ENCODE measurements at regions not wholly inside any gene's neighbourhood (a gene's known extent, or its start where the extent isn't known, plus 50 kb on each side); places are given as distances from the start of the nearest gene placed in this dataset.

DNA sequence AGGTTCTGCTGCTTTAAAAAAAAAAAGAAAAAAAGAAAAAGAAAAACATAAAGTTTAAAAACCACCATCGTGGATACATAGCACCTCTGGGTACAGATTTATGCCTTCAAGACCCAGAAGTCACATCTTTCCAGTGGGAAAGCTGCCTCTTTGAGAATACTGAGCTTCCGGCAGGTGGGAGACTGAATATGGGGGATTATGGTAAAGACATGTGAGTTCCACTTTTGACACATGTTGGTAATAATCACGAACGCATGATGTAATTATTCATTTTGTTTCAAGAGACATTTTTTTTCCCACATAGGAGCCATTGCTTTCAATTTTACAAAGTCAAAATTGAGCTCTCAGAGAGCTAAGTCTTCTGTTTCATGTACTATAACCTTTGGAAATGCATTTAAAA lies 229.7 kb upstream of the CDH5 start:
- Histone ChIP-seq H3K4me1 (ENCODE audit: control insufficient read depth, insufficient read depth, low read length) (peaks cover 3% of the 10 kb centered on the region), H3K9me3 (ENCODE audit: control insufficient read depth, low read length) (no peaks in the 10 kb centered on the region), H3K27me3 (ENCODE audit: control insufficient read depth, insufficient read depth, low read length, poor library complexity, severe bottlenecking) (no peaks in the 10 kb centered on the region), H3K27ac (ENCODE audit: low read depth, low read length) (no peak overlapping the region), H3K36me3 (ENCODE audit: control insufficient read depth, insufficient read depth, low read length) (no peaks in the 10 kb centered on the region), H3K9ac (ENCODE audit: extremely low read depth, low read length, poor library complexity, severe bottlenecking) (no peak overlapping the region), H3K4me3 (ENCODE audit: low read length) (no peak overlapping the region)
- WGBS, 2 experiments (ENCODE audit: insufficient coverage in 1 of 2, insufficient read length in 1 of 2): 92 to 97% methylated on average over 4 of the region's 4 CpGs
- Mint-ChIP-seq H3K4me3 (no peak overlapping the region), H3K27ac (no peak overlapping the region), H3K9me3 (no peaks in the 10 kb centered on the region), H3K27me3 (ENCODE audit: insufficient read depth) (peaks cover 6% of the 10 kb centered on the region), H3K36me3 (ENCODE audit: low read depth) (no peaks in the 10 kb centered on the region), H3K4me1 (peaks cover 24% of the 10 kb centered on the region)
- TF ChIP-seq, protein P1, sequence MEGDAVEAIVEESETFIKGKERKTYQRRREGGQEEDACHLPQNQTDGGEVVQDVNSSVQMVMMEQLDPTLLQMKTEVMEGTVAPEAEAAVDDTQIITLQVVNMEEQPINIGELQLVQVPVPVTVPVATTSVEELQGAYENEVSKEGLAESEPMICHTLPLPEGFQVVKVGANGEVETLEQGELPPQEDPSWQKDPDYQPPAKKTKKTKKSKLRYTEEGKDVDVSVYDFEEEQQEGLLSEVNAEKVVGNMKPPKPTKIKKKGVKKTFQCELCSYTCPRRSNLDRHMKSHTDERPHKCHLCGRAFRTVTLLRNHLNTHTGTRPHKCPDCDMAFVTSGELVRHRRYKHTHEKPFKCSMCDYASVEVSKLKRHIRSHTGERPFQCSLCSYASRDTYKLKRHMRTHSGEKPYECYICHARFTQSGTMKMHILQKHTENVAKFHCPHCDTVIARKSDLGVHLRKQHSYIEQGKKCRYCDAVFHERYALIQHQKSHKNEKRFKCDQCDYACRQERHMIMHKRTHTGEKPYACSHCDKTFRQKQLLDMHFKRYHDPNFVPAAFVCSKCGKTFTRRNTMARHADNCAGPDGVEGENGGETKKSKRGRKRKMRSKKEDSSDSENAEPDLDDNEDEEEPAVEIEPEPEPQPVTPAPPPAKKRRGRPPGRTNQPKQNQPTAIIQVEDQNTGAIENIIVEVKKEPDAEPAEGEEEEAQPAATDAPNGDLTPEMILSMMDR (conservative IDR thresholded peaks at IDR 0.05): no peak
- DNase-seq: no peak

GRCh38 chr16:66135838-66136237 lies 230.7 kb upstream of the CDH5 start:
- Histone ChIP-seq H3K4me1 (ENCODE audit: control insufficient read depth, insufficient read depth, low read length) (peaks cover 3% of the 10 kb centered on the region), H3K9ac (ENCODE audit: extremely low read depth, low read length, poor library complexity, severe bottlenecking) (no peak overlapping the region), H3K36me3 (ENCODE audit: control insufficient read depth, insufficient read depth, low read length) (no peaks in the 10 kb centered on the region), H3K4me3 (ENCODE audit: low read length) (no peak overlapping the region), H3K9me3 (ENCODE audit: control insufficient read depth, low read length) (no peaks in the 10 kb centered on the region), H3K27me3 (ENCODE audit: control insufficient read depth, insufficient read depth, low read length, poor library complexity, severe bottlenecking) (no peaks in the 10 kb centered on the region), H3K27ac (ENCODE audit: low read depth, low read length) (no peak overlapping the region)
- H3K9me3 Mint-ChIP-seq: no peaks in the 10 kb centered on the region
- 97 to 100% methylated on average over 5 of the region's 5 CpGs for WGBS, 2 experiments (ENCODE audit: insufficient coverage in 1 of 2, insufficient read length in 1 of 2)
- peaks cover 24% of the 10 kb centered on the region for H3K4me1 Mint-ChIP-seq
- H3K27me3 Mint-ChIP-seq (ENCODE audit: insufficient read depth): peaks cover 6% of the 10 kb centered on the region
- TF ChIP-seq, protein P1 (conservative IDR thresholded peaks at IDR 0.05): no peak
- no peak for DNase-seq
- no peak overlapping the region for H3K4me3 Mint-ChIP-seq
- no peaks in the 10 kb centered on the region for H3K36me3 Mint-ChIP-seq (ENCODE audit: low read depth)
- H3K27ac Mint-ChIP-seq: no peak overlapping the region

GRCh38 chr16:66135421-66135831 lies 231.1 kb upstream of the CDH5 start:
- Mint-ChIP-seq H3K27me3 (ENCODE audit: insufficient read depth) (peaks cover 6% of the 10 kb centered on the region), H3K9me3 (no peaks in the 10 kb centered on the region), H3K4me3 (no peak overlapping the region), H3K27ac (no peak overlapping the region), H3K36me3 (ENCODE audit: low read depth) (no peaks in the 10 kb centered on the region), H3K4me1 (peaks cover 27% of the 10 kb centered on the region)
- TF ChIP-seq, protein P1 (conservative IDR thresholded peaks at IDR 0.05): no peak
- H3K27ac ChIP-seq (ENCODE audit: low read depth, low read length): no peak overlapping the region
- no peaks in the 10 kb centered on the region for H3K9me3 ChIP-seq (ENCODE audit: control insufficient read depth, low read length)
- no peaks in the 10 kb centered on the region for H3K27me3 ChIP-seq (ENCODE audit: control insufficient read depth, insufficient read depth, low read length, poor library complexity, severe bottlenecking)
- H3K9ac ChIP-seq (ENCODE audit: extremely low read depth, low read length, poor library complexity, severe bottlenecking): no peak overlapping the region
- DNase-seq: no peak
- H3K4me3 ChIP-seq (ENCODE audit: low read length): no peak overlapping the region
- H3K36me3 ChIP-seq (ENCODE audit: control insufficient read depth, insufficient read depth, low read length): no peaks in the 10 kb centered on the region
- WGBS, 2 experiments (ENCODE audit: insufficient coverage in 1 of 2, insufficient read length in 1 of 2): 96% methylated on average over 4 of the region's 4 CpGs
- peaks cover 3% of the 10 kb centered on the region for H3K4me1 ChIP-seq (ENCODE audit: control insufficient read depth, insufficient read depth, low read length)

All from endodermal cell (in vitro differentiated cells).